Nephron (organoid): ENCODE measurements at regions not wholly inside any gene's neighbourhood (a gene's known extent, or its start where the extent isn't known, plus 50 kb on each side); places are given as distances from the start of the nearest gene placed in this dataset.

Source experiments
- H3K27ac Mint-ChIP-seq, 3 experiments: 2 replicates each; pipeline ENCODE4 v1.8.0; 2020; ENCODE audit warnings: mixed read lengths in 3 of 3, mild to moderate bottlenecking in 2 of 3, moderate library complexity in 1 of 3
- H3K27me3 Mint-ChIP-seq: 2 replicates; pipeline ENCODE4 v1.8.0; 2021; ENCODE audit warnings: low read depth, mild to moderate bottlenecking, moderate library complexity, mixed read lengths
- H3K36me3 Mint-ChIP-seq: 2 replicates; pipeline ENCODE4 v1.8.0; 2020; ENCODE audit warnings: low read depth, mixed read lengths
- H3K4me1 Mint-ChIP-seq: 2 replicates; pipeline ENCODE4 v1.8.0; 2020; ENCODE audit warnings: mixed read lengths
- H3K4me3 Mint-ChIP-seq, 3 experiments: 2 replicates each; pipeline ENCODE4 v1.8.0; 2020; ENCODE audit warnings: mild to moderate bottlenecking in 3 of 3, mixed read lengths in 3 of 3, moderate library complexity in 2 of 3
- H3K9me3 Mint-ChIP-seq: 2 replicates; pipeline ENCODE4 v1.8.0; 2020; ENCODE audit warnings: mixed read lengths
- TF ChIP-seq, protein P1 (sequence below), 3 experiments: fragments of 200-600 bp; sonication (generic); IDR thresholded peaks; one replicate each; pipeline ENCODE4 v1.5.0; 2021; ENCODE audit warnings: antibody characterized with exemption in 3 of 3; ENCODE audit not compliant: unreplicated experiment in 3 of 3

GRCh38 chr3:117938974-117939373, 1095.7 kb downstream of the IGSF11 start:
- H3K36me3 Mint-ChIP-seq: no peaks in the 10 kb centered on the region
- H3K9me3 Mint-ChIP-seq: peaks cover 5% of the 10 kb centered on the region
- no peaks in the 10 kb centered on the region for H3K4me1 Mint-ChIP-seq

DNA sequence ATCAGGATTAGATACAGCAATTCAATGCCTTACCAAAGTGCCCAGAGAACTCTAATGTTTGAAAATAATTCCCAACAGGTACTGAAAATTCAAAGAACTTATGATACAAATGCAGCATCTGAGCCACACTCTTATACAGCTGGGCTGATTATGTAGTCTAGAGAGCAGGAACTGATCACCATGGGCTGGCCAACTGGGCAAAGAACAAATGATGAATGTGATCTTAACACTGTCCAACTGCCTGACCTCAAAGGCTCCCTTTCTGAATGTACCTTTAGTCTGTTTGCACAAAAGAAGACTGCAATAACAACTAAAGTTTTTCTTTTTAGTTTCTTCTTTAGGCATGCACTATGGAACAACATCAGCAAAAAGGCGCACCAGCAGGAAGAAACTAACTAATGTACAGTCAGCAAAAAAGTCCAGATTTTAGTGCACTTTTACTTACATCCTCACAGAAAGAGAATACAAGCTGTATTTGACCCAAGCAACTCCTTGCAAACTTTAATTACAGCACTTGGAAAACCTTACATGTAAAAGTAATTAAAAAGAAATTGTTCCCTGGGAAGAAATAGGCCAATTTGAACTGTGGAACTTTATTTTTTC, 1095.1 kb downstream of the IGSF11 start:
- Mint-ChIP-seq H3K9me3 (peaks cover 5% of the 10 kb centered on the region), H3K36me3 (no peaks in the 10 kb centered on the region), H3K27me3 (no peaks in the 10 kb centered on the region), H3K4me1 (no peaks in the 10 kb centered on the region), H3K4me3 (no peak overlapping the region), H3K27ac (no peak overlapping the region)
- TF ChIP-seq, protein P1, sequence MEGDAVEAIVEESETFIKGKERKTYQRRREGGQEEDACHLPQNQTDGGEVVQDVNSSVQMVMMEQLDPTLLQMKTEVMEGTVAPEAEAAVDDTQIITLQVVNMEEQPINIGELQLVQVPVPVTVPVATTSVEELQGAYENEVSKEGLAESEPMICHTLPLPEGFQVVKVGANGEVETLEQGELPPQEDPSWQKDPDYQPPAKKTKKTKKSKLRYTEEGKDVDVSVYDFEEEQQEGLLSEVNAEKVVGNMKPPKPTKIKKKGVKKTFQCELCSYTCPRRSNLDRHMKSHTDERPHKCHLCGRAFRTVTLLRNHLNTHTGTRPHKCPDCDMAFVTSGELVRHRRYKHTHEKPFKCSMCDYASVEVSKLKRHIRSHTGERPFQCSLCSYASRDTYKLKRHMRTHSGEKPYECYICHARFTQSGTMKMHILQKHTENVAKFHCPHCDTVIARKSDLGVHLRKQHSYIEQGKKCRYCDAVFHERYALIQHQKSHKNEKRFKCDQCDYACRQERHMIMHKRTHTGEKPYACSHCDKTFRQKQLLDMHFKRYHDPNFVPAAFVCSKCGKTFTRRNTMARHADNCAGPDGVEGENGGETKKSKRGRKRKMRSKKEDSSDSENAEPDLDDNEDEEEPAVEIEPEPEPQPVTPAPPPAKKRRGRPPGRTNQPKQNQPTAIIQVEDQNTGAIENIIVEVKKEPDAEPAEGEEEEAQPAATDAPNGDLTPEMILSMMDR (IDR thresholded peaks at IDR 0.05; ENCODE audit: unreplicated experiment in 3 of 3): no peak

More at GRCh38 chr3:117938974-117939373, 1095.7 kb downstream of the IGSF11 start:
- no peak overlapping the region for H3K27ac Mint-ChIP-seq
- H3K4me3 Mint-ChIP-seq: no peak overlapping the region
- H3K27me3 Mint-ChIP-seq: no peaks in the 10 kb centered on the region
- TF ChIP-seq, protein P1 (IDR thresholded peaks at IDR 0.05; ENCODE audit: unreplicated experiment in 3 of 3): no peak

DNA sequence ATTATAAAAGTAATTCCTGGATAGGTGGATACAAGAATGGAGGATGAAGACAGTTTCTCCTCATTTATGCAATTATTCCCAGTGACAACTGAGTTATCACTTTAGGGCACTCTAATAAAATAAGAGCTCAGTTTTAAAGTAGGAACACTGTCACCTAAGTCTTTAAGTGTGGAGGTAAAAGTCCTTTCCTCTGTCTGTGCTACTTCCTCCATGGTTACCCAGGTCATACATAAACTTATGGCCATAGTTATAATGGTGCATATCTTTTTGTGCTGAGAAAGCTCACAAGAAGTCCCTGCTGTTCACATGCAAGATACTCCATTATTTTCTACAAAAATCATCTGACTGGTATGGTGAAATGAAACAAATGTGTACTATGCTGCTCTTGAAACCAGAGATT, 1093.6 kb downstream of the IGSF11 start:
- no peaks in the 10 kb centered on the region for H3K27me3 Mint-ChIP-seq
- H3K27ac Mint-ChIP-seq: no peak overlapping the region
- TF ChIP-seq, protein P1 (IDR thresholded peaks at IDR 0.05; ENCODE audit: unreplicated experiment in 3 of 3): no peak
- H3K36me3 Mint-ChIP-seq: no peaks in the 10 kb centered on the region
- no peaks in the 10 kb centered on the region for H3K4me1 Mint-ChIP-seq
- H3K4me3 Mint-ChIP-seq: no peak overlapping the region
- H3K9me3 Mint-ChIP-seq: peaks cover 5% of the 10 kb centered on the region

- TF ChIP-seq, protein P1 (IDR thresholded peaks at IDR 0.05; ENCODE audit: unreplicated experiment in 3 of 3): no peak
- H3K27me3 Mint-ChIP-seq: no peaks in the 10 kb centered on the region
- no peak overlapping the region for H3K27ac Mint-ChIP-seq
- peaks cover 5% of the 10 kb centered on the region for H3K9me3 Mint-ChIP-seq
- H3K4me3 Mint-ChIP-seq: no peak overlapping the region
- H3K36me3 Mint-ChIP-seq: no peaks in the 10 kb centered on the region
- H3K4me1 Mint-ChIP-seq: no peaks in the 10 kb centered on the region
Observed at GRCh38 chr3:117941756-117942155, 1092.9 kb downstream of the IGSF11 start.

- H3K36me3 Mint-ChIP-seq: no peaks in the 10 kb centered on the region
- H3K4me3 Mint-ChIP-seq: no peak overlapping the region
- H3K9me3 Mint-ChIP-seq: peaks cover 3% of the 10 kb centered on the region
- no peaks in the 10 kb centered on the region for H3K27me3 Mint-ChIP-seq
- no peak overlapping the region for H3K27ac Mint-ChIP-seq
- H3K4me1 Mint-ChIP-seq: no peaks in the 10 kb centered on the region
- TF ChIP-seq, protein P1 (IDR thresholded peaks at IDR 0.05; ENCODE audit: unreplicated experiment in 3 of 3): no peak
Observed at GRCh38 chr3:117954131-117954530, 1080.5 kb downstream of the IGSF11 start.

DNA sequence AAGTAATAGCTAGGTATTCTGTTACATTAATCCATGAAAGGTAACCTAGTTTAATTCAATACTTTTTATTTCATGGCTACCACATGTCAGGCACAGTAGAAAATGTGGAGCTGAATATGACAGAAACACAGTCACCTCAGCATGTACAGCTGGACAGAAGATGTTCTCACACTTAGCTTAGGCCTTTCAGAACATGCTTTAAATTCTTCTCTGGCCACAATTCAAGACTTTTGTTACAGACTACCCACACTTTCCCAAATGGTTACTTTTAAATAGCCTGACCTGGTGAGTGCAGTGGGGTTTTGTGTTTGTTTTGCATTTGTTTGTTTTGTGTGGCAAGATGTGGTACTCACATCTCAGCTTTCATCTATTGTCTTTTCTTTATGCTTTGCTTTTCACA, 1079.5 kb downstream of the IGSF11 start:
- no peaks in the 10 kb centered on the region for H3K27me3 Mint-ChIP-seq
- H3K9me3 Mint-ChIP-seq: no peaks in the 10 kb centered on the region
- H3K4me1 Mint-ChIP-seq: no peaks in the 10 kb centered on the region
- H3K36me3 Mint-ChIP-seq: no peaks in the 10 kb centered on the region
- TF ChIP-seq, protein P1 (IDR thresholded peaks at IDR 0.05; ENCODE audit: unreplicated experiment in 3 of 3): no peak
- H3K27ac Mint-ChIP-seq: no peak overlapping the region
- H3K4me3 Mint-ChIP-seq: no peak overlapping the region
